ENCODE measurements at regions not wholly inside any gene's neighbourhood (a gene's known extent, or its start where the extent isn't known, plus 50 kb on each side); places are given as distances from the start of the nearest gene placed in this dataset.

- no peak for DNase-seq (ENCODE audit: low read depth, low spot score)
Measured at GRCh38 chr10:132467464-132468149, 70.0 kb upstream of the INPP5A start.

GRCh38 chr10:132468216-132468615 is 69.4 kb upstream of the INPP5A start:
- no peak for DNase-seq (ENCODE audit: low read depth, low spot score)

GRCh38 chr10:132468651-132469050 is 68.9 kb upstream of the INPP5A start:
- DNase-seq (ENCODE audit: low read depth, low spot score) = no peak

DNA sequence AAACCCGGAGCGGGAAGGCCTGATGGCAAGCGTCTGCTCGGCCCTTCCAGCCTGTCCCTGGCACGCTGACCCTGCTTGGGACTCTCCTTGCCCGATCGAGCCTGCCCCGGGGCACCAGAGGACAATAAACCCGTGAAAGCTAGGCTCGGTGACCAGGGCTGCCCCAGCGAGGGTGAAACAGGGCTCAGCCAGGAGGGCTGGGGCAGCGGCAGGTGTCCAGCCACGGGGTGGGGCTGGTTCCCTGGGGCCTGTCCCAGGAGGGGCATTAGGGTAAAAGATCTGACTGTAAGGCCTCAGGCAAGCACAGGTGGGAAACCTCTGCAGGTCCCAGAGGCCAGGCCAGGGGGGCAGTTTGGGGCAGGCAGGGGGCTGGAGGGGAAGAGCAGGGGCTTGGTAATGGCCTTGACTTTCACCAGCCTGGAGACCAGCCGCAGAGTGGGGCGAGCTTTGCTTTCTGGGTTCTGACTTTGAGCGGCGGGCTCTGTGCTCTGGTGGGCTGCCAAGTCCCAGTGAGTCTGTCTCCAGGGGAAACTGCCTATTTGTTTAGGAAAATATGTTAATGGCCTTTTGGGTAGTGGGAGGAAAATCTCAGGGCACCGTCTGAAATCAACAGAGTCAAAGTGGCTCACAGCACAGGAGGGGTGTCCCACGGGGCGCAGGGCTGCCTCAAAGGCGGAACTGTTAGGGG is 68.2 kb upstream of the INPP5A start:
- DNase-seq (ENCODE audit: low read depth, low spot score) = no peak

DNA sequence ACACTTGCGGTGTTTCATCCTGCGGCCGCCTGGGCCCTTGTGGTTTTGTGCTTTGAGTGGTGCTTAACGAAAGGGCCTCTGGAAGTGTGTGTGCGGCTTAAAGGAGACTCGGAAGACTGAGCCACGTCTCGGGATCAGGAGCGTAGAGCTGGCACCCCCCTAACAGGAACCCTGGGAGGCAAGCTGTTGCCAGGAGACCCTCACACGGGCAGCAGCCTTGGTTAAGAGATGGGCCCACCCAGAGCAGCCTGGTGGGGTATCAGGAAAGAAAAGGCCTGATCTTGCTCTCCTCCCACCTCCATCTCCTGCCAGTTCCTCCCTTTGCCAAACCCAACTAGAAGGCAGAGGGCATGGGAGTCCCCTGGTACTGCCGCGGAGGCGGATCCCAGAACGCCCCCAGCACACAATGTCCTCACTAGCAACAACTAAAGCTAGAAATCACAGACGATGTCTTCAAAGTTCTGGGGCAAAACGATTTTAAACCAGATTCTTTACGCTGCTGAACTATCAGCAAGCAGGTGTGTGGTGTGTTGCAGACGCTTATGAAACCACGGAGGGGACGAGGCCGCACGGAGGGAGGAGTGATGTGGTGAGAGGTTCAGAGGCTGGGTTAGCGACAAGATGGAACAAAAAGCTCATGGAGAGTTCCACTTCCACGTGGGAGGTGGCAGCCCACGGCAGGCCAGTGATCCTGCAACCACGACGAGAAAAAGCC is 67.0 kb upstream of the INPP5A start:
- DNase-seq (ENCODE audit: low read depth, low spot score) = no peak

GRCh38 chr10:132471125-132471451 is 66.5 kb upstream of the INPP5A start:
- DNase-seq (ENCODE audit: low read depth, low spot score) = no peak

DNA sequence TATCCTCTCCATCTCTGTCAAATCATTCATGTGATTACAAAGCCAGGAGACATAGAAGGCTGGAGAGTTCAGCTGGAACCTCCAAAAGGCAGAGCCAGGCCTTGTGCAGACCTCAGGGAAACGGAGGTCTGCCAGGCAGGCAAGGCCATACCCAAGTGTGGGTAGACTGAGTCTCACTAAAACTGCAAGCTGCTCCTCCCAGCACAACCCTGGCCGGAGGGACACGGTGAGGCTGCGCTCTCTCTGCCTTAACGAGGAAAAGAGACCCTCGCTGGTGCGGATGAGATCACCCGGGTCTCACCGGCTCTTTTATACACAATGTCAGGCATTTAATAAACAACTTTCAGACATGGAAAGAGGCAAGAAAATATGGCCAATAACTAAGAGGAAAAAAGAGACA is 66.1 kb upstream of the INPP5A start:
- DNase-seq (ENCODE audit: low read depth, low spot score) = no peak

GRCh38 chr10:132475086-132475485 is 62.5 kb upstream of the INPP5A start:
- DNase-seq (ENCODE audit: low read depth, low spot score) = no peak

DNA sequence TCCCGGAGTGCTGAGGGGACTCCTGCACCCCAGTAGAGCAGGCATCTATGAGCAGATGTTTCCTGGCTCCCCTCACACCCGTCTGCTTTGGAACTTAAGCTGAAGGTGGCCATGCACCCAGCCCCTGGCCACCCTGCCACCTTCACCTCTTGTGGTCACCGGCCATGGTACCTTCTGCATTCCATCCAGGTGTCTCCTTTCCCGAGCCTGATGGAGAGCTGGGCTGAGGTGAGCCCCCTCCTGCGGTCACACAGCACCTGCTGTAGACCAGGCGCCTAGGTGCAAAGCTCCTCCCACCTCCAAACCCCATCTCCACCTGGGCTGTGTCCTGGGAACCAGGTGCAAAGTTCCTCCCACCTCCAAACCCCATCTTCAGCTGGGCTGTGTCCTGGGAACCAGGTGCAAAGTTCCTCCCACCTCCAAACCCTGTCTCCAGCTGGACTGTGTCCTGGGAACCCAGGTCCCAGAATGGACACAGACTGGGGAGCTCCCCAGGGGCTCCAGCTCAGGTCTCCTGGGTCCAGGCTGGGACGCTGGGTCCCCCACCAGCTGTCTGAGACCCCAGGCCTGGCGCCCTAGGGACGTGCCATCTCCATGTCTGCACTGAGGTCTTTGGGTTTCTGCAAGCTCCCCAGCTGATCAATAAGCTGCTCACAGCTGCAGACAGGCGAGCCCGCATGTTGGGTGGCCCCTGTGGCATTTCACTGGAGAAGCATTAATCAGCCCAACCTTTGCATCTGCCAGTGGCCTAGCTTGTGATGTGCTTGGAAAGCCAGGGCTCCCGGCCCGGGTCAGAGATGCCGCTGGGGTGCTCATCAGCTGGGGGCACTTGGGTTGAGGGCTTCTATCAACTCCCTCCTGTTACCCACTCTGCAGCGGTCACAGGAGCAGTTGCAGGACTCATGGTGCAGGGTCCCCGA is 61.2 kb upstream of the INPP5A start:
- DNase-seq (ENCODE audit: low read depth, low spot score) = no peak

- DNase-seq (ENCODE audit: low read depth, low spot score) = no peak
Measured at GRCh38 chr10:132477066-132477397, 60.6 kb upstream of the INPP5A start.

DNA sequence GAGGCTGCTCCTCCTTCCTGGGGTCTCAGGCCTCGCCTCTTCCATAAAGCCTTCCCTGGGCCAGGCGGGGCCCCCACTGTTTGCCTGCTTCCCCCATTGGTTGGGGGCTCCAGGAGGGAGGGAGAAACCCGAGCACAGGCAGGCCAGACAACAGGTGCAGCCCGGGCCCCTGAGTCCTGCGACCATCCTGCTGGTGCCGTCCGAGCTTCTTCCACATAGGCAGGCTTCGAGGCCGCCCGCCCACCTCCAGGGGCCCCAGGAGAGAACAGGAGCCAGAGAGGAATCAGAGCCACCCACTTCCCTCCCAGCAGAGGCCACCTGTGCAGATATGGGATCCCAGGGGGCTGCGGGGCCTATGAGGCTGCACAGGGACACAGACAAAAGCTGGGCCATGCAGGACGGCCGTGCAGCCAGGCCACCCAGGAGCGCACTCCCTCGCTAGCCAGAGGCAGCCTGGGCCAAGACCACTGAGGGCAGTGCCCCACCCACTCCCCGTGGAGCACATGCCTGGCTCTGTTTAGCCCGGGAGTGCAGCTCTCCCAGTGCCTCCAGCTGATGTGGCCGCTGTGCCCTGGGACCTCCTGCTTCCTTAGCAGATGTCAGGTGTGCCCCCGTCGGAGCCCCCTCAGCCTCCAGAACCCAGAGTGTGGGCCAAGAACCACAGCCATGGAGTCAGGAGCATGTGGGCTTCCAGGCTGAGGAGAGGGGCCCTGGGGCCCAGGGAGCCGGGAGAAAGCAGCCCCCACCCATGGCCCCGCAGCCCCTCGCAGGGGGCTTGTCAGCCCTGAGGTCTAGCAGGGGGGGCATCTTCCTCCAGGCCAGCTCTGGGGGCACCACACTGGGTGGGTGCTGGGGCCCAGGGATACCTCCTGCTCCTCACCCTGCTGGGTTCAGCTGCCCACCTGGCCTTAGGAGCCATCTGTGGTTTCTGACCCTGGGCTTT is 59.9 kb upstream of the INPP5A start:
- no peak for DNase-seq (ENCODE audit: low read depth, low spot score)

DNA sequence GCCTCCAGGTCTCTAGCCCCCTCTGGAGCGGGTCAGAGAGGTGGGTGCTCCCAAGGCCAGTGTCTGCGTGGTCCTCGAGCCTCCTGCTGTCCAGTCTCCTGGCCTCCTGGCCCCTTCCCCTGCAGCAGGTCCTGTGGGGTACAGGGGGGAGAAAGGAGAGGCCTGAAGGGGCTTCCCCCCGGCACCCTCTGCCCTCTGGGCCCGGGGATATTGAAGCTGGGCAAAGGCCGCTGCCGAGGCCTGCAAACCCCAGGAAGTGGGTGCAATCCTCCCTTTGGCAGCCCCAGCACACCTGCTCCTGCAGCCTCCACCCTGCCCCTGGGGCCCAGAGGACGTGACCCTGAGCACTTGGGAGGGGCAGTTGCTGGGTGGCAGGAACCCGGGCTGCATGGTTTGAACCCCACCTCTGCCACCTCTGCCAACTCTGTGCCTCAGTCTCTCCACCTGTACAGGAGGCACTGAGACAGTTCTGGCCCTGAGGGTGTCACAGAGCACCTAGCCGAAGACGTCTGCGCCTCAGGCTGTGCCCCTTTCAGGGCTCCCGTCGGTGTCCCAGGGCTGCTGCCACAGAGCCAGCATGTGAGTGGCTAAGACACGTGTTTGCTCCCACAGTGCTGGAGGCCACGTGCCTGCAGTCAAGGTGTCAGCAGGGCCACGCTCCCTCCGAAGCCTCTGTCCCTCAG is 59.1 kb upstream of the INPP5A start:
- no peak for DNase-seq (ENCODE audit: low read depth, low spot score)

DNA sequence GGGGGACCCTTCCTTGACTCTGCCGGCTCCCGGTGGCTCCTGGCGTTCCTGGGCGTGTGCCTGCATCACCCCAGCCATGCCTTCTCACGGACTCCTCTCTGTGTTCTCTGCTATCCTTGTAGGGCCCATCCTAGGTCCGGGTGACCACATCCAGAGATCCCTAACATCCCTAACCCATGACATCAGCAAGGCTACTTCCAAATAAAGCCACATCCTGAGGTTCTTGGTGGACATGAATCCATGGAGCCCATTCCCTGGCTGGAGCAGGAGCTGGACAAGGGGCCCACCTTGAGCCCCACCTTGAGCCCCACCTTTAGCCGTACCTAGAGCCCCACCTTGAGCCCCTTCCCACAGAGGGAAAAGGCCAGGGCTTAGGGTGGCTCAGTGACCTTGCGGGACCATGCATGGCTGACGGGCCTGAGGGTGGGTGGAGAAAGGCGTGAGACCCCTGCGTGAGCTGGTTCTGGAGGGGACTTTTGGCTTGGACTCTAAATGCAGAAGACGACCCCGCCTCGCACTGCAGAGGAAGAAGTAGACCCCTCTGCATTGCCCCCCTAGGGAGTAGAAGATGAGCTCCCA is 58.5 kb upstream of the INPP5A start:
- DNase-seq (ENCODE audit: low read depth, low spot score) = no peak

DNA sequence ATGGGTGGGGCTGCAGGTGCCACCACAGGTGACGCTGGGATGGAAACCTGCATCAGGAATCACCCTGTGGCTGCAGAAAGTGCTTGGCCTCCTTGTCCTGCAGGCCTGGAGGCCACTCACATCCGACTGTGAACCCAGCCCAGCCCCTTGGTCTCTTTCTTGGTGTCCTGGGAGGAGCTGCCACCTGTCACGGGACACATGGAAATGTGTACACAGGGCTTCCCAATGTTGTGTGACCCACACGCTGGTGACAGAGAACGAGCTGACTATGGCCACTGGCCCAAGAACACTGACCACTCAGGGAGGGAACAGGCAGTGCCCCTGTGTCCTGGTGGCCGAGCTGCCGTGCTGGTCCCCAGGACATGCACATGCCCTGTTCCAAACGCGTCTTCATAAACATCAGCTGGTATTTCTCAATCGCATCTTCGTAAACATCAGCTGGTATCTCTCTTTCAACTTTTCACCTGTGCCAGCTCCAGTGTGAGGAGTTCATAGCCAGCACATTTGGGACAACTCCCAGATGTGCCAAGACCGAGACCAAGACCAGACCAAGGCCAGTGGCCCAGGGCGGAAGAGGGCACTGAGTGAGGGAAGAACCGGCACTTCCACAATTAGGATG is 57.9 kb upstream of the INPP5A start:
- DNase-seq (ENCODE audit: low read depth, low spot score) = no peak

DNA sequence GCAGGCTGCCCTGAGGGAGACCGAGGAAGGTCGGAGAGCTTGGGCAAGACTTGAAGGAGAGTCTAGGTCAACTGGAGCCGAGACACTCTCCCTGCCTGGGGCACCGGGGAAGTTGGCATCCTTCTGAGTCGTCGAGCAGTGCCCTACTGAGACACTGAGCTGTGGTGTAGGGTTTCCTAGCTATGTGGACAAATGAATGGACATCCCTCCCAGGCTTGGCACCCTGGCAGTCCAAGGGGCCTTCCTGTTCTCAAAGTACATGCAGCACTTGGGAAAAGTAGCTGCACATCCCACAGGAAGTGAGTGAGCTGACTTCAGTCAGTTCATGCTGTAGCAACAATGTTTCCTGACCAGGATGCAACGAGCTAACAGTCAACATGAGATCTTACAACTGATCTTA is 57.2 kb upstream of the INPP5A start:
- DNase-seq (ENCODE audit: low read depth, low spot score) = no peak

DNA sequence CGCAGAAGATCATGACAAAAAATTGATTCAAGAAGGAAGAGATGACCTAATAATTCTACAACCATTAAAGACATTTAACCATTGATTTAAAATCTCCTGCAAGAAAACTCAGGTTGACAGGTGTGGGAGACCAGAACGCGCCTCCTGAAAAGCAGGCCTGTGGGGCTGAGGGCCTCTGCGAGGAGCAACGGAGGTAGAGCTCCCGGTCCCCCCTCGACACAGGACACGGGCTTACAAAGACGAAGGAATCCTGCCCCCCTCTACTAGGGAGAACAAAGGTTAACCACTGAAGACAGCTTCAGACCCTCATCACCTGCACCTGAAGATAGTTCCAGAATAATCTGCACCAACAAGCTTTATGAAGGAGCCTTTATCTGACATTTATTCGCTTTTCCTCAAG is 55.9 kb upstream of the INPP5A start:
- no peak for DNase-seq (ENCODE audit: low read depth, low spot score)

- DNase-seq (ENCODE audit: low read depth, low spot score) = peak; percentile 54
Measured at GRCh38 chr10:132482090-132482800, 55.3 kb upstream of the INPP5A start.

- DNase-seq (ENCODE audit: low read depth, low spot score) = no peak
Measured at GRCh38 chr10:132483394-132483793, 54.2 kb upstream of the INPP5A start.

DNA sequence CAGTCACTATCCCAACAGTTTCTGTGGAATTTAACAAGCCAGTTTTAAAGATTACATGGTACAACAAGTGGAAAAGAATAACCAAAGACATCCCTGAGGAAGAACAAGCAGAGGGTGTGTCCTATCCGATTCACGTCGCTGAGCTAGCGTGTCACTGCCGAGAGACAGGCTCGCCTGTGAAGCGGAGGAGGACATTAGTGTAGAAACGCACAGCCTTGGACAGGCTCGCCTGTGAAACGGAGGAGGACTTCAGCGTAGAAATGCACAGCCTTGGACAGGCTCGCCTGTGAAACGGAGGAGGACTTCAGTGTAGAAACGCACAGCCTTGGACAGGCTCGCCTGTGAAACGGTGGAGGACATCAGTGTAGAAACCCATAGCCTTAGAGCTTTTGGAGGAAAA is 52.7 kb upstream of the INPP5A start:
- no peak for DNase-seq (ENCODE audit: low read depth, low spot score)

All from smooth muscle cell of the brain vasculature (primary cell).